ENCODE measurements at regions not wholly inside any gene's neighbourhood (a gene's known extent, or its start where the extent isn't known, plus 50 kb on each side); places are given as distances from the start of the nearest gene placed in this dataset.
A peak's percentile ranks its signal among the peaks of the same experiment; 100 is the strongest.
"Not testable (repeated sequence)": the region's sequence is repeated elsewhere in the genome, so short reads cannot be mapped to it uniquely, and the experiment has no call there.

GRCh38 chr13:90680826-90681225, 666.7 kb upstream of the MIR17HG start:
- no peak for DNase-seq (ENCODE audit: low spot score)

GRCh38 chr13:90683711-90684131, 663.8 kb upstream of the MIR17HG start:
- no peak for DNase-seq (ENCODE audit: low spot score)

GRCh38 chr13:90686442-90686841, 661.0 kb upstream of the MIR17HG start:
- DNase-seq (ENCODE audit: low spot score) = no peak

- DNase-seq (ENCODE audit: low spot score) = no peak
Measured at GRCh38 chr13:90689111-90689510, 658.4 kb upstream of the MIR17HG start.

- no peak for DNase-seq (ENCODE audit: low spot score)
Measured at GRCh38 chr13:90690458-90691080, 656.9 kb upstream of the MIR17HG start.

GRCh38 chr13:90696254-90696653, 651.2 kb upstream of the MIR17HG start:
- DNase-seq (ENCODE audit: low spot score) = no peak

- DNase-seq (ENCODE audit: low spot score) = no peak
Measured at GRCh38 chr13:90696656-90697055, 650.8 kb upstream of the MIR17HG start.

- DNase-seq (ENCODE audit: low spot score) = no peak
Measured at GRCh38 chr13:90700340-90700739, 647.1 kb upstream of the MIR17HG start.

GRCh38 chr13:90701264-90701663, 646.2 kb upstream of the MIR17HG start:
- DNase-seq (ENCODE audit: low spot score) = no peak

GRCh38 chr13:90702050-90702449, 645.4 kb upstream of the MIR17HG start:
- DNase-seq (ENCODE audit: low spot score) = no peak

- DNase-seq (ENCODE audit: low spot score) = no peak
Measured at GRCh38 chr13:90706631-90707030, 640.9 kb upstream of the MIR17HG start.

GRCh38 chr13:90708128-90708527, 639.4 kb upstream of the MIR17HG start:
- no peak for DNase-seq (ENCODE audit: low spot score)

- DNase-seq (ENCODE audit: low spot score) = no peak
Measured at GRCh38 chr13:90709319-90709718, 638.2 kb upstream of the MIR17HG start.

- DNase-seq (ENCODE audit: low spot score) = no peak
Measured at GRCh38 chr13:90710164-90710759, 637.2 kb upstream of the MIR17HG start.

- DNase-seq (ENCODE audit: low spot score) = no peak
Measured at GRCh38 chr13:90713441-90714133, 633.9 kb upstream of the MIR17HG start.

GRCh38 chr13:90715485-90715884, 632.0 kb upstream of the MIR17HG start:
- no peak for DNase-seq (ENCODE audit: low spot score)

- peak; percentile 23 for DNase-seq (ENCODE audit: low spot score)
Measured at GRCh38 chr13:90717451-90717936, 630.0 kb upstream of the MIR17HG start.

GRCh38 chr13:90719461-90719860, 628.0 kb upstream of the MIR17HG start:
- DNase-seq (ENCODE audit: low spot score) = no peak

GRCh38 chr13:90721937-90722336, 625.5 kb upstream of the MIR17HG start:
- DNase-seq (ENCODE audit: low spot score) = no peak

- no peak for DNase-seq (ENCODE audit: low spot score)
Measured at GRCh38 chr13:90723381-90723780, 624.1 kb upstream of the MIR17HG start.

GRCh38 chr13:90726375-90726774, 621.1 kb upstream of the MIR17HG start:
- no peak for DNase-seq (ENCODE audit: low spot score)

GRCh38 chr13:90732049-90732448, 615.4 kb upstream of the MIR17HG start:
- DNase-seq (ENCODE audit: low spot score) = no peak

- DNase-seq (ENCODE audit: low spot score) = not testable (repeated sequence)
Measured at GRCh38 chr13:90734497-90734896, 613.0 kb upstream of the MIR17HG start.

Data from SW480 (cell line).